Panc1 (cell line): ENCODE measurements at regions not wholly inside any gene's neighbourhood (a gene's known extent, or its start where the extent isn't known, plus 50 kb on each side); places are given as distances from the start of the nearest gene placed in this dataset.

Experiments used
- ATAC-seq: fragments of 200-7000 bp; cut with Tn5 transposase; 2 replicates; pipeline ENCODE4 v1.9.1; 2020; ENCODE audit warnings: mild to moderate bottlenecking, moderate library complexity
- BruUV-seq: library from RNA; stranded (reverse); fragments of 400-500 nt; replicated peaks from 2 replicates; lab custom pipeline; 2021; lab: Mats Ljungman, UMichigan
- CTCF ChIA-PET: fragments of 300-600 bp; sonication (Branson Sonifier 250); formaldehyde crosslinking; loops from one replicate; lab custom pipeline; 2022; ENCODE audit warnings: antibody characterized with exemption; lab: Charles Lee
- POLR2A ChIA-PET: fragments of 300-600 bp; sonication (Branson Sonifier 250); formaldehyde crosslinking; loops from one replicate; lab custom pipeline; 2022; ENCODE audit warnings: antibody characterized with exemption; lab: Charles Lee
- DNase-seq: peaks from one replicate; pipeline ENCODE4 v3.0.0-alpha.2; 2010; ENCODE audit warnings: low read depth, low spot score
- H3K27ac ChIP-seq: 2 replicates; pipeline ENCODE4 v1.5.1; 2011; ENCODE audit warnings: mild to moderate bottlenecking, low read length, inconsistent platforms
- H3K27me3 ChIP-seq: fragments of 200-500 bp; sonication (Bioruptor generic); 2 replicates; pipeline ENCODE4 v1.6.0; 2014; ENCODE audit warnings: low read length, inconsistent platforms; ENCODE audit not compliant: control insufficient read depth, insufficient read depth
- H3K36me3 ChIP-seq: fragments of 200-500 bp; sonication (Bioruptor generic); 2 replicates; pipeline ENCODE4 v1.5.1; 2014; ENCODE audit warnings: inconsistent platforms, mild to moderate bottlenecking, low read length, moderate library complexity; ENCODE audit not compliant: control insufficient read depth, insufficient read depth
- H3K4me1 ChIP-seq: 2 replicates; pipeline ENCODE4 v1.5.1; 2011; ENCODE audit warnings: inconsistent platforms, mild to moderate bottlenecking, low read length, moderate library complexity; ENCODE audit not compliant: control insufficient read depth, insufficient read depth
- H3K4me3 ChIP-seq, 2 experiments: 2 replicates each; pipeline ENCODE4 v1.5.1; 2011 to 2012; ENCODE audit warnings: low read depth in 2 of 2, low read length in 2 of 2, mild to moderate bottlenecking in 2 of 2, inconsistent platforms in 1 of 2, moderate library complexity in 1 of 2
- H3K9me3 ChIP-seq: fragments of 200-500 bp; sonication (Bioruptor generic); 2 replicates; pipeline ENCODE4 v1.5.1; 2014; ENCODE audit warnings: low read depth, mild to moderate bottlenecking, inconsistent platforms, low read length, moderate library complexity; ENCODE audit not compliant: control insufficient read depth, insufficient read depth
- POLR2AphosphoS5 ChIP-seq: IDR thresholded peaks from 2 replicates; pipeline ENCODE4 v1.6.1; 2012; ENCODE audit warnings: mild to moderate bottlenecking, low read depth, low read length, moderate library complexity
- REST ChIP-seq, 2 experiments: IDR thresholded peaks; 2 replicates each; pipeline ENCODE4 v1.6.1; 2011 to 2012; ENCODE audit warnings: low read depth in 2 of 2, control low read depth in 1 of 2, low read length in 1 of 2, mild to moderate bottlenecking in 1 of 2, moderate library complexity in 1 of 2; ENCODE audit not compliant: insufficient read depth in 1 of 2
- SIN3A ChIP-seq: IDR thresholded peaks from 2 replicates; pipeline ENCODE4 v1.6.1; 2012; ENCODE audit warnings: low read depth, mild to moderate bottlenecking, low read length, moderate library complexity, borderline replicate concordance; ENCODE audit not compliant: insufficient read depth
- TCF7L2 ChIP-seq: IDR thresholded peaks from 2 replicates; pipeline ENCODE4 v1.6.1; 2011; ENCODE audit warnings: mild to moderate bottlenecking, low read depth, low read length, inconsistent platforms
- in situ Hi-C: cut with HindIII; loops from 2 replicates; pipeline ENCODE4 v1.10.0; 2016; ENCODE audit warnings: low sequenced_read_pairs, low pct_unique_long_range_greater_than_20kb
- intact Hi-C: fragments of 100-400 bp; cut with micrococcal nuclease; formaldehyde crosslinking; loops from one replicate; pipeline ENCODE4 v1.10.0; 2022; ENCODE audit not compliant: unreplicated experiment
- TF ChIP-seq, protein P1 (sequence below): fragments of 450-650 bp; IDR thresholded peaks from 2 replicates; pipeline ENCODE4 v1.5.1; 2017; ENCODE audit warnings: mild to moderate bottlenecking

DNA sequence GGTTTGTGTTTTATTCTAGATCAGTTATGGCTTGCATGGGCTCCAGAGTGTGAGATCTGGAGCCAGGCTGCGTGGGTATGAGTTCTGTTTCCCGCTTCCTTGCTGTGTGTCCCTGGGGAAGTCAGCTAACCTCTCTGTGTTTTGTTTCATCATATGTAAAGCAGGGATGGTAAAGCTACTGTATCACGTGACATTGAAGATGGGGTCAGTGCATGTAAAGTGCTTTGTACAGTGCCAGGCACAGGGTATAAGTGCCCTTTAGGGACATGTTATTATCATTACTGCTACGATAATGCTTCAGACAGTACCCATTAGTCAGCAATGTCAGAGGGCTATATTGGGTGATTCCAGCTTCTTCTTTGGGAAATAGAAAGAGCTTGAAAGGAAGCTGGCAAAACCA is 186.2 kb downstream of the FOXL1 start:
- H3K4me1 ChIP-seq, result no peaks in the 10 kb centered on the region
- in situ Hi-C loops, result no loop called here
- no peaks in the 10 kb centered on the region for H3K27me3 ChIP-seq
- BruUV-seq, result no TSS peak
- no peak for ATAC-seq
- intact Hi-C loops, result no loop called here
- no peak overlapping the region for H3K4me3 ChIP-seq
- POLR2A ChIA-PET, result no interaction called here
- CTCF ChIA-PET, result no interaction called here
- TF ChIP-seq, protein P1, sequence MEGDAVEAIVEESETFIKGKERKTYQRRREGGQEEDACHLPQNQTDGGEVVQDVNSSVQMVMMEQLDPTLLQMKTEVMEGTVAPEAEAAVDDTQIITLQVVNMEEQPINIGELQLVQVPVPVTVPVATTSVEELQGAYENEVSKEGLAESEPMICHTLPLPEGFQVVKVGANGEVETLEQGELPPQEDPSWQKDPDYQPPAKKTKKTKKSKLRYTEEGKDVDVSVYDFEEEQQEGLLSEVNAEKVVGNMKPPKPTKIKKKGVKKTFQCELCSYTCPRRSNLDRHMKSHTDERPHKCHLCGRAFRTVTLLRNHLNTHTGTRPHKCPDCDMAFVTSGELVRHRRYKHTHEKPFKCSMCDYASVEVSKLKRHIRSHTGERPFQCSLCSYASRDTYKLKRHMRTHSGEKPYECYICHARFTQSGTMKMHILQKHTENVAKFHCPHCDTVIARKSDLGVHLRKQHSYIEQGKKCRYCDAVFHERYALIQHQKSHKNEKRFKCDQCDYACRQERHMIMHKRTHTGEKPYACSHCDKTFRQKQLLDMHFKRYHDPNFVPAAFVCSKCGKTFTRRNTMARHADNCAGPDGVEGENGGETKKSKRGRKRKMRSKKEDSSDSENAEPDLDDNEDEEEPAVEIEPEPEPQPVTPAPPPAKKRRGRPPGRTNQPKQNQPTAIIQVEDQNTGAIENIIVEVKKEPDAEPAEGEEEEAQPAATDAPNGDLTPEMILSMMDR, result no peak
- TF ChIP-seq SIN3A (no peak), TCF7L2 (no peak), POLR2AphosphoS5 (no peak), REST (IDR thresholded peaks at IDR 0.05; ENCODE audit: insufficient read depth in 1 of 2, low read depth in 2 of 2, low read length in 1 of 2) (no peak)
- no peaks in the 10 kb centered on the region for H3K9me3 ChIP-seq
- H3K27ac ChIP-seq, result no peak overlapping the region
- no peaks in the 10 kb centered on the region for H3K36me3 ChIP-seq
- no peak for DNase-seq

- no TSS peak for BruUV-seq
- H3K36me3 ChIP-seq, result no peaks in the 10 kb centered on the region
- H3K4me1 ChIP-seq, result no peaks in the 10 kb centered on the region
- no peak overlapping the region for H3K4me3 ChIP-seq
- intact Hi-C loops (no loop called here), in situ Hi-C loops (no loop called here)
- TF ChIP-seq POLR2AphosphoS5, result no peak
- TF ChIP-seq, protein P1, result no peak
- TF ChIP-seq REST (IDR thresholded peaks at IDR 0.05; ENCODE audit: insufficient read depth in 1 of 2, low read depth in 2 of 2, low read length in 1 of 2), result no peak
- no peak for TF ChIP-seq TCF7L2
- TF ChIP-seq SIN3A, result no peak
- H3K27me3 ChIP-seq, result no peaks in the 10 kb centered on the region
- DNase-seq (no peak), ATAC-seq (no peak)
- CTCF ChIA-PET, result no interaction called here
- H3K9me3 ChIP-seq, result no peaks in the 10 kb centered on the region
- no peak overlapping the region for H3K27ac ChIP-seq
- POLR2A ChIA-PET, result no interaction called here
These were observed 187.2 kb downstream of the FOXL1 start for GRCh38 chr16:86765389-86766026.
